ENCODE measurements at regions not wholly inside any gene's neighbourhood (a gene's known extent, or its start where the extent isn't known, plus 50 kb on each side); places are given as distances from the start of the nearest gene placed in this dataset.
A peak's percentile ranks its signal among the peaks of the same experiment; 100 is the strongest.

DNA sequence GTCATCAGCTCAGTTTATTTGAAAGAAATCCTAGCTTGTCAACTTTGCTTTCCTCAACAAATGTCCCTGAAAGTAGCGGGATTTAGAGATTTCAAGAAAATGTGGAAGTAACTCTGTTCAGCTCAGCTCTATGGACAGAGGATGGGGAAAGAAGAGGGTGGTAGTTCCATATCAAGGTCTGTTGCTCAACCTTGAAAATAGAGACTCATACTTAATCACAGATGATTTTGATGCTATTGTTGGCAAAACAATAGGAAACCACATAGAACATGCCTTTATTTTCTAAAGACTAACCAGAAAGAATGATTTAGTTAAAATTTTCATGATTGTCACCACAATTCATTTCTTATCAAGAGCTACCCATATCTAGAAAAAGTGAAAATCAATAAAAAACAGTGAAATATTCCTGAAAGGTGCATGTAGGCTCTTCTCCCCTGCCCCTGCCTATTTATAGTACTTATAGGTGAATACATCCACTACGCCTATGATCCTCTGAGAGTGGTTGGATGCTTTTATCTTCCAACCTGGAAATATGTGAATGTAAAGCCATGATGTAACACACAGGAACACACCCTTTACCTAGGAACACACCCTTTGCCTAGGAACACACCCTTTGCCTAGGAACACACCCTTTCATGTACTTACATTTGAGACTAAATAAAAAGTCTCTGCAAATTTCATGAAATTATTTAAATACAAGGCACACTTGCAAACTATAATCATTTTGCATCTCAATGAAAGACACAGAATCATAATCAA lies 65.8 kb downstream of the ETAA1 start:
- DNase-seq (ENCODE audit: low read depth): no peak

DNA sequence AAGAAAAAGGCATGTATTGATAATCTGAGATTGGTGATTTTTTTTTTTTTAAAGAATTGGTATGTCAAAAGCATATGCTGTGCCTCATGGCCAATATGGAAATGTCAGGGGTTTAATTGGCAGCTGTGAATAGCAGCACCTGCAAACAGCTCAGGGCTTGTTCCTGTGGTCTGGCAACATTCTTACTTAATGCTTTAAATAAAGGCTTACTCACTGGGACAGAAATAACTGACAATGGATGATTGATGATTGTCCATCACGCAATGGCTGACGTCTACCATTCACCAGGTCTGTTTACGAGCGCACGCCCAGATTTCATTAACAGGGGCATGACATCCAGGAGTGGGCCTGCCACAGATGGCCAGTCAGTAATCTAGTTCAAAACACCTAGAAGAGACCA lies 66.7 kb downstream of the ETAA1 start:
- DNase-seq (ENCODE audit: low read depth): no peak

DNA sequence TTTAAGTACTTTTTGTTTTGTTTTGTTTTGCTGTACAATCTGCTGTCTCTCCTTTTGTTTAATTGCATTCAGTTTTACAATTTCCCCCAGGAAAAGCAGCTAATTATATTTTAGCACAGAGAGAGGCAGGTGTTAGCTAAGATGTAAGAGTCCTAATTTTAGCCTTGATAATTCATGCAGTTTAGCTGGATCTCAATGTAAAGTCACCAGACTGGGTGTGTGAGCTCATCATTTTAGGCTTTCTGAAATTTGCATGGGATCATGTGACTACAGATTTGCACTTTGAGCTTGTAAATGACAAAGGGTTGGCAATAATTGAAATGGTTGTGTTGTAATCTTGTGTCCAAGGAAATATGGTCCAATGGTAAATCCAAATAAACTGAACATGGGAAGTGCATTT lies 68.5 kb downstream of the ETAA1 start:
- no peak for DNase-seq (ENCODE audit: low read depth)

DNA sequence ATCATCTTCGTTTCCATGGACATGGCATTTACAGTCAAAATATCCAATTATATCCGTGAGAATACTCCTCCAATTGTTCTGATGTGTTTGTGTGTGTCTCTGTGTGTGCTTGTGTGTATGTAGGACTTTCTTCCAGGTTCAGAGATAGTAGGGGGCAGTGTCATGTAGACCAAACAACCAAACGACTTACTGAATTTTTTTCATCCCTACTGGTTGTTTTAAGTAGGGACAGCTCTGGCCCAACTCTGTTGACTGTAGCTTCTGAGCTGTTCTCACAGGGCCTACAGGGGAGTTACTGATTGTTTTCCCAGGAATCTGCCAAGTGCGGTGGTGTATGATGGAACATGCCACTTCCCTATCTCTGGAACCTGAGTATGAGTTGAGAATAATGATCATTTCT lies 69.6 kb downstream of the ETAA1 start:
- no peak for DNase-seq (ENCODE audit: low read depth)

DNA sequence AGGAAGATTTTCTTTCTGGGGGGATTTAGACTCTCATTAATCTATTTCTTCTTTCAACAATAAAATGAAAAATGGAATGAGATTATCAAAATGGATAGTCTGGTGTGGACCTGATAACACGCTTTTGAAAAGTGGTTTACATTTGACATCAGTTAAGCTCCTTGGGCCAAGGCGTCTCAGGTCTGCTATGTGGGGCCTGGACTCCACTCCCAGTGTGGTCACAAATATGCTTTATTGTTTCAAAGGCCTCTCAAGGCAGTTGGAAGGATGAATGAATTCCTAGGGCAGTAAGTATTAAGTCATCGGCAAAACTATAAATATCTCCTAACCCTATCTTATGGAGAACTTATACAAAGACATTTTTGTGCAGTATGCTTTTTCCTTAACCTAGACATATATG lies 74.5 kb downstream of the ETAA1 start:
- DNase-seq (ENCODE audit: low read depth): no peak

DNA sequence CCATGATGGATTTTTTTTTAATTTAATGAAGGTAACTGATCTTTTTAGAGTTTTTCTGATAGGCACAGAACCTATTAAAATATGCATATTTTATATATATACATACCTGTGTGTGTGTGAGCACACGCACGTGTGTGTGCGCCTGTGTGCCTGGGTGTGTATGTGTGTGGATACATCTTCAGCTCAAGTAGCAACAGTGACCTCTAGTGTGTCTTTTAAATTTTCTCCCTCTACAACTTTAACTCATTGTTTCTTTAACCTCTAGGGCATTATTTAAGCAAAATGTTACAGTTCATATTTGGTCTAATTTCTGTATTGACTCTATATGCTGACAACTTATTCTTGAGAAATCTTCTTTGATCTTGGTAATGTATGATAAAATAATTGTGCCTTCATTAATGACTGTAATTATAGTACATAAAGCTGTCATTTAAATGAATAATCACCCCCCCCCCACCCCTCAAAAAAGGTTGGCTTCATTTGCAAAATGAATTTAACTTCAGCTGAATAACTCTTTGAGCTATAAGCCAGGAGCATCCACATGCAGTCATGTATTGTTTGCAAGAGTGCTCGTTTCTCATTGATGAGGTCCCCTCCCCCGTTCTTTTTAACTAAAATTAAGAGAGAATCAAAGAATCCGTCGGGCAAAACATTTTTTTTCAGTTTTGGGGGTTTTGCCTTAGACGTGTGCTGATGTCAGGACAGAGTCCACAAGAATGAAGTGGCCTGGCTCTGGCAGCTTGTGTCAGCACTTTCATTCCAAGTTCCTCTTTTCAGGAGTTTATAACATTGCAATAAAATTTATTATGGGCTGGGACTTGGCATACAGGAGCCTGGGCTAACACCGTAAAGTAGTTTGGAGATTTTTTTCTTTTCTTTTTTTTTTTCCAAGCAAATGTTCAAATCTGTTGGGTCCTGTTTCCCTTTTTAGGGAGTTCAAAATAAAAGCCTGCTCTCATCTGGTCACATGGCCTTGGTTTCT lies 80.0 kb downstream of the ETAA1 start:
- peak; percentile 19 for DNase-seq (ENCODE audit: low read depth)

DNA sequence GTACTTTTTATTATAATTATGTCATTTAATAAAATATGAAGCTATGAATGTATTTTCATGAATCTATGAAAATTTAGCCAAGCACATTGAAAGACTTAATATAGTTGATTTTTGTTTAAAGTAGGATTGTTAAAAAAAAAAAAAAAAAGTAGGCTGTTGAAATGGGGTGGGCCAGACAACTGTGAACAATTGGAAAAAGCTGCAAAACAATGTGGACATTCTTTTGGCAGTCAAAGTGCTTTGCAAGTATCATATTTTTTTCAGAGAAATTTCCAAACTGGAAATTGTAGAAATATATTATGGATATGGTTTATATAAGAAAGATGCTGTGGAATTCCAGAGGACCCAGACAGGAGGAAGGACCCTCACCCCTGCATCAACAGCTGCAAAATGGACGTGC lies 82.1 kb downstream of the ETAA1 start:
- DNase-seq (ENCODE audit: low read depth): no peak

DNA sequence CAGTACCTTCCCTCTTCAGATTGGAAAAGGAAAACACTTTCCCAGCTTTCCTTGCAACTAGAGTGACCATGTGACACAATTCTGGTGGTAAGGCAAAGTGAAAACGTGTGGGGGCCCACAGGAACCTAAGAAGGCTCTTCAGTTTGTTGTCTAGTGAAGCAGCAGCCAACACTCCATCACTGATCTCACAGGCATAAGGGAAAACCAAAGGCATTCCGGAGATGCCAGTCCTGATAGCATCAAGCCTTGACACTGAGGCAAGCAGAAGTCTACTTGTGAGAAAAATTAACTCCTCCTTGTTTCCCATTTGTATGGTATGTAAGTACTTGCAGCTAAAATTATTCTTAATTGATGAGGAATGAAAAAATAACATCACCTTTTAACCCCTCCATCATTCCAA lies 88.3 kb downstream of the ETAA1 start:
- DNase-seq (ENCODE audit: low read depth): no peak

DNA sequence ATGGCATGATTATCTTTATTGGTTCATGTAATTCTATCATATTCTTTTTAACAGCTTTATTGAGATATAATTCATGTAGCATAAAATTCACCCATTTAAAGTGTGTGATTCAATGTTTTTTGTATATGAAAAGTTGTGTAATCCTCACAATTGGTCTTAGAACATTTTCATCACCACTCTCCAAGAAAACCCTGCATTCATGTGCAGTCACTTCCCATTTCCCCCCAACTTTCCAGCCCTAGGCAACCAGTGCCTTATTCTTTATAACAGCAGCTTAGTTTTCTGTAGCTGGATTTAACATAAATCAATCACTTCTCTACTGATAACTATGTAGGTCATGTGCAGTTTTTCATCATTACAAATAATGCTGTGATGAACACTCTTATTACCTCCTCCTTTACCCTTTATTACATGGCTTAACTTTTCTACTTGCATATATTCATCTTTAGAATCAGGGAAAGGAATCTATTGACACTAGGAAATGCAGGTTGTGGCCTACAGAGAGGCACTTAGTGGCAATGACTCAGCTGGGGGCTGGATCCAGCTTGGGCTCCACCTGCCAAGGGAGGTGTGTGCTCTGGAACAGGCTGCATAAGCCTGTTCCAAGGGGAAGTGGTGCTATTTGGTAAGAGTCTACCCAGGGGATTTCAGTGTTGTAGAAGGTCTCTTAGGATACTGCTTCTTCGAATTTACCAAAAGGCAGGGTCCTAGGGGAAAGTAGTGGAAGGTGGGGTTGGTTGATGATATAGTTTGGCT lies 89.1 kb downstream of the ETAA1 start:
- DNase-seq (ENCODE audit: low read depth): no peak

DNA sequence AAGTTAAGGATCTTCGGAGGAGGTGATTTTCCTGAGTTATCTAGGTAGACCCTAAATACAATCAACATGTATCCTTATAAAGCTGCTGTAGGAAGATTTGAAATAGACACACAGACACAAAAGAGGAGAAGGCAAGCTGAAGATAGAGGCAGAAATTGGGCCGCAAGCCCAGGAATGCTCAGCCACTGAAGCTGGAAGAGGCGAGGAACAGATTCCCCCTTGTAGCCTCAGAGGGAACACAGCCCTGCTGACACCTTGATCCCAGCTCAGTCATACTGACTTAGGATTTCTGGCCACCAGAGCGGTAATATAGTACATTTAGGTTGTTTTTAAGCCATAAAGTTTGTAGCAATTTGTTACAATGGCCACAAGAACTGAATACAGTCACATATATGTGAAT lies 90.9 kb downstream of the ETAA1 start:
- DNase-seq (ENCODE audit: low read depth): no peak

DNA sequence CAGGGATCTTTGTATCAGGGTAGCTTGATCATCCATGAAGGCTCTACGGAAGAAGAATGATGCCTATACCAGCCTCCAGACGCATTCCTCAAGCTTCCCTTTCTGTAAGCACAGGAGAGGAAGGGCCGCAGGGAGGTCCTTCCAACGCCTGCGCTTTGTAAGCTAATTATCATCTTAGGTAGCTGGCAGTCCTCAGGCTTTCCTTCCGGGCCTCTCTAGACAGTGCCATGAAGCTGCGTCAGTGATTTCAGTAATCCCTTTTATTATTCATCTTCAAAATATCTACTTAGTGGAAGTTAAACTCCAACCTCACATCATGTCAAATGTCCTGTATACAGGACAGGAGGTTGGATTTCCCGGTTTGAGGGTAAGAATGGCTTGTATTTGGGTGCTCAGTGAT lies 92.3 kb downstream of the ETAA1 start:
- no peak for DNase-seq (ENCODE audit: low read depth)

DNA sequence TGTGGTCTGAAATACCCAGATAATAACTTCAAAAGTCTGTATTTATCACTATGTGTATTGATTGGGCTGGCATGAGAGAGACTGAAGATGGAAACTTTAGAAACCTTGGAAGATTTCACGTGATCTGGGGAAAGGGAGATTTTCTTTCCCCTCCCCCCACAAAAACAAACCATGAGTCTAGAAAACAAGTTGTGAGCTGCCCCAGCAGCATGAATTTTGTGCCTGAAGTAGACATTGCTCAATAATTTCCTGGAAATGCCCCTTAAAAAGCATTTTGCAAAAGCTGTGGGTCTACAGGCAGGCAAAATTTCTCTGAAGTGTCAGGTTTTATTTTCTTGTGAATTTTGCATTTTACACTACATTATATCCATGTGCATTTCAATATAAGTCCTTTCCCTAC lies 101.8 kb downstream of the ETAA1 start:
- no peak for DNase-seq (ENCODE audit: low read depth)

DNA sequence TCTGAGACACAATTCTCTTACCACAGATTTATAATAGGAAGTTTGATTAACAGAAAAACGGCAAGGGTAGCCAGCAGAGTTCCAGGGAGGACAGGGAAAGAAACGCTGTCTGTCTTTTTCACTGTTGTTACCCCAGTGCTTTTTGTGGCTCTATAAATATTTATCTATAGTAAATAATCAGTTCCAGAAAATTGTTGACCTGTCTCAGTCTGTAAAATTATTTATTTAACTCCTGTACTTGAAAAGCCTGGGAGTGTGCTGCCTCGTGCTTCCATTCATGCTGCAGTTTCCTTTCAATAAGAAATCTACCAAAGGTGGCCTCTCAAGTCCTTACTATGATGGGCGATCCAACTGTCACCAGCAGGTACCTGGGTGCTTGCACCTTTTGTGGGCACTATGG lies 102.9 kb downstream of the ETAA1 start:
- no peak for DNase-seq (ENCODE audit: low read depth)

DNA sequence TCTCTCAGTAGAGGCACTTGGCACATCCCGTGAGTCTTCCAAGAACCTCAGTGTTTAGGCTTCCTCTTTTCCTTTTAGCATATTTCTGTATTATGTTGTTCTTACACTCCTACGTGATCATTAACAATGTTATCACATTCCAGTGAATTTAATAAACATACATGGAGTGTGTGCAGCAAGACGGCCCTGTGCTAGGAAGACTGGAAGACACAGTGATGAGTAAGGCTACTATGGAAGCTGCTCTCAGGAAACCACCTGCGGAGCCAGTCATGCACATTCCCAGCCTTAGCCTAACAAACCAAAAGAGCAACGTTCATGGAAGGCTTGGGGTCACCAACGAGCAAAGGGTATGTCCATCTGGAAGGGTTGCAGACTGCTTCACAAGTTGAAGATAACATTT lies 103.4 kb downstream of the ETAA1 start:
- DNase-seq (ENCODE audit: low read depth): no peak

DNA sequence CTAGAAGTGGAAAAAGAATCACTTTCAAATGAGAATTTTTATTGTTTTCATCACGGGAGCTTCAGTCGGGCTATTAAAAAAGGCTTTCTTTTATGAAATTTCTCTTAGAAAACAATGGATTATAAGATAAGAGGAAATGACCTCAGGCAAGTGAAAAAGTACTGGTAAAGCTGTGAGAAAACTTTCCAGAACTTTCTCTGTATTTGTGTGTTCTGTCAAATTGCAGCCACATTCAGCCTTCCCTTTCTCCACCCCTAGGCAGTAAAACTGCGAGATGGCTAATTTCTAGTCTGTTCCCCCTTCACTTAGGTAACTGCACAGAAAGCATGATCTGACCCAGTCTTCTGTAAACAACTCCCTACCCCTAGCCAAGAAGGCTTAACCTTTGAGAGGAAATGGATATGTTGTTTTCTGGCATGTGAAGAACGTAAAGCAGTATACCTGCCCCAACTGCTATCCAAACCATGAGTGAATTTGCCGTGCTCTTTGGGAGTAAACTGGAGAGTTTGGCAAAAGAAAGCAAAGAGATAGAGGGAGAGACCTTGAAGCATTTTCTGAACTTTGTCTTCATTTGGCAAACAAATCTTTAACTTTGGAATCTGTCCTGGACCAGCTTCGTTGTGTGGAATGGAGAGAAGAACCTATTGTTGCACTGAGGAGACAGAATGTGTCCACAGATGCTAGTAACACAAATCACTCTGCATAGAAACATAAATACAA lies 105.4 kb downstream of the ETAA1 start:
- DNase-seq (ENCODE audit: low read depth): no peak

DNA sequence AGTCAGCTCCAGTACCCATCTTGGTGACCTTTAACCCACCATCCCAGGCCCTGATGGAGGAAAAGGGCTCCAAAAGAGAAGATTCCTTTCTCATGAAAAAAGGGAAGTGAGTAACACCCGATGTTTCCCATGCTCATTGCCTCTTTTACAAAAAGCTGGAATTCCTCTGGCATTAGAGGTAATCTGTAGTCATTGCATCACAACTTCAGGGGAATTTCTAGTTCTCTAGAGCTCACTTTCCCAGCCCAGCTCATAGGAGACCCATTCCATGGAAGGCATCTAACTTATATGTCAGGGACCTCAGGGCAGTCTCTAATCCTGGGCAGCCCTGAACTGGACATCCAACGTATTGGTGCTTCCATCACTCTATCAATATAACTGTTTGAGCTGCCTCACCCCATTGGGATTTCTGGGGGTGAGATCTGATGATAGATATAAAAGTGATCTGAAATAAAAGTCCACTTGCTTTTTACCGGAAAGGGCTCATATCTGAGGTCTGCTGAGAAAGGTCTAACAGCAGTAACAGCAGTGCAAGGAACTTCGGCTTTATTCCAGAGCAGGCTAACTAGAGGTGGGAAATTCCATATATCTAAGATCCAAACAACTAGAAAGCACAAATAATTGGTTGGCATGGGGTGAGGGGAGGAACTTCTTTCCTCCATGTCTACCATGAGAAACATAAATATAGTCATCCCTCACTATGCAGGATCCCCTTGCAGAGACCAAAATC lies 106.1 kb downstream of the ETAA1 start:
- peak; percentile 71 for DNase-seq (ENCODE audit: low read depth)

DNA sequence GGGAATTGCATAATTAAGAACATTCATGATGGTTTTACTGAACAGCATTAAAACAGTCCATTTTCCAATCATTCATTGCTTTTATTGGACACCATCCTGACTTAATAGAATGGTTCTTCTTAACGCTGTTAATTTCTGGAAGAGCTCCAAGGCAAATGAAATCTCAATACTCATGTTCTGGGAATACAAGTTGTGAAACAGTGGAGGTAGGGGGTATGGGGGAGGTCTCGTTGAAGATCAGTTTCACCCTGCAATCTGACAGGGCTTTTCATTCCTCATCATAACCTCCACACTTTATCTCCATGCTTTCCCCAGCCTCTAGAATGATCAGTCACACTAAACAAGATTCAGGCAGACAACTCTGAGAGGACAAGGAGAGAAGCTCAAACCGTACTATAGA lies 113.6 kb downstream of the ETAA1 start:
- DNase-seq (ENCODE audit: low read depth): no peak

DNA sequence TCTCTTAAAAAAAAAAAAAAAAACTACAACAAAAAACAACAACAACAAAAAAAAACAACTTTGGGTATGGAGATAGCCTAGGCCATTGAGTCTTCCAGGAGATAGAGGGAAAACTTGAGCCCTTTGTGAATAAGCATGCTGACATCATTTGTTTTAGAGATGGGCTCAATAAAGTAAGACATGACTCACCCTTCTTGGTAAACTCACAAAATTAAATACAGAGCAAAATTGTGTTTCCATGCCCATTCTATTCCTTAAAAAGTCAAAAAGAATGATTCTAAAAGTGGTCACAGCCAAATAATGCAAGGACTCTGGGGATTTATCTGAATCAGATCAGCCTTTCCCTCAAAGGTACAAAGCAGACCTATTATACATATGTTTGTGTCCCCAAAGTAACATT lies 117.4 kb downstream of the ETAA1 start:
- no peak for DNase-seq (ENCODE audit: low read depth)

DNA sequence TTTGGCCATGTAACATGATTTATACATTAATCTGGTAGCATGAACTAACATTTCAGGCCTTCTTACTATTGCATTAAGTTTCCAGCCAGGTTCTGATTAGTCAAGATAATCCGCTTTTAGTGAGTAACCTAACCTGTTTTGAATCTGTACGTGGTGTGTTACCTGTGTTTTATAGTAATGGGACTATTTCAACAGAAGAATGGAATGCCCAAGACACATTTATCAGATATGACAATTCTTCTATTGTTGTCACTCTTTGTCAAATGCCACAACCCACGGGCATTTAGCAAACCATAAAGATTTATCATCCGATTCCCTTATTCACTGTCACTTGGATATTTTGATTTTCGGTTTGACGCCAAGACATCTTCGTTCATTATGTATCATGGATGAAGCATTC lies 117.9 kb downstream of the ETAA1 start:
- DNase-seq (ENCODE audit: low read depth): no peak

DNA sequence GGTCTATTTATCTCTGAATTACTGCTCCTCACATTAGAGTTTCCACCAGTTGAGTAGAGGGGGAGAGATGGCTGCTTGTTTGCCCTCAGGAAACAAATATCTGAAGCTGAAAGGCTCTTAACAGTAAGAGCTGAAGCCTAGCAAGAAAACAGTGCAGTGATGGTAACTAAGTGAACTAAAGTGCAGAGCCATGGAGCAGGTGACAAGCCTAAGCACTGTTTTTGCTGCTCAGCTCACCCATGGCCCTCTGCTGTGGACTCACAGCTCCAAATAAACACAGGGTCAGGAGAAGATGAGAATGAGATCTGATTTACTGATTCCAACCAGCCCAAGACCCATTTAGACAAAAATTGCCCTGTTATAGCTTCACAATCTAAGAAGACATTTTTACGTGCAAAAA lies 118.4 kb downstream of the ETAA1 start:
- no peak for DNase-seq (ENCODE audit: low read depth)

DNA sequence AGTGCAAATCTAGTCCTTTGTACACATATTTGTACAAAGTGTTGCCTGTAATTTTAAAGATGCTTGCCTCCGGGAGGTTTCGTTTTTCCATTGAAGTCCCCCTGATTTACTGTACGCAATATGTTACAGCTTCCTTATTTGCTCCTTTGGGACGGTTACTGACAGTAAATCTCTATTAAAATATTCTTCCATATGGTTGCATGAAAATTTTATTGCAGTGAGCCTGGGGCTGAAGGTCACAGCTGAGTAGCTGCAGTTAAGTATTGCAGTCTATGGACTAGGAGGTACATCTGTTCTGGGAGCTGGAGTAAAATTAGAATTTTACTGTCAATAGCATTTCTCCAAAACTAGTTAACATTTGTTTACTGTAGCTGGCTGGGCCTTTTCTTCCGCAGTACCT lies 119.2 kb downstream of the ETAA1 start:
- DNase-seq (ENCODE audit: low read depth): no peak
